Stomach (tissue), 8 donors: ENCODE measurements at regions not wholly inside any gene's neighbourhood (a gene's known extent, or its start where the extent isn't known, plus 50 kb on each side); places are given as distances from the start of the nearest gene placed in this dataset.

Experiments
- DNase-seq, 2 donors: peaks; one replicate each; pipeline versions ENCODE4 v3.0.0 to v3.0.0-alpha.2; 2013 to 2019
- H3K27ac ChIP-seq, 5 donors: fragments of 200-600 bp in 4 of 5; sonication (generic) in 4 of 5; one replicate each; pipeline ENCODE4 v1.5.1; 2013 to 2019; ENCODE audit warnings: mild to moderate bottlenecking in 1 of 5, moderate library complexity in 1 of 5
- H3K27me3 ChIP-seq, 3 donors: fragments of 200-600 bp; sonication (generic); one replicate each; pipeline ENCODE4 v1.5.1; 2017 to 2019; ENCODE audit warnings: mixed run types in 1 of 3
- H3K36me3 ChIP-seq, 4 donors: fragments of 200-600 bp; sonication (generic); 1 replicate in 3 of 4; 2 replicates in 1 of 4; pipeline ENCODE4 v1.5.1; 2016 to 2019
- H3K4me1 ChIP-seq, 4 donors: fragments of 200-600 bp; sonication (generic); one replicate each; pipeline ENCODE4 v1.5.1; 2016 to 2019
- H3K4me3 ChIP-seq, 4 donors: fragments of 200-600 bp; sonication (generic) in 3 of 4; one replicate each; pipeline ENCODE4 v1.5.1; 2016 to 2019; ENCODE audit warnings: mild to moderate bottlenecking in 1 of 4
- H3K9me3 ChIP-seq, 4 donors: fragments of 200-600 bp; sonication (generic); one replicate each; pipeline ENCODE4 v1.5.1; 2016 to 2019
- CTCF ChIP-seq, 7 experiments: fragments of 450-650 bp in 4 of 7; fragments of 200-600 bp in 3 of 7; sonication (generic) in 3 of 7; IDR thresholded peaks; one replicate each; pipeline ENCODE4 v1.5.1; 2016 to 2019; ENCODE audit warnings: antibody characterized with exemption in 7 of 7, control low read depth in 2 of 7, mild to moderate bottlenecking in 1 of 7
- EP300 ChIP-seq: sonication (generic); formaldehyde crosslinking; IDR thresholded peaks from one replicate; pipeline ENCODE4 v1.6.1; 2017; ENCODE audit warnings: antibody characterized with exemption
- POLR2A ChIP-seq, 4 donors: fragments of 450-650 bp; IDR thresholded peaks; one replicate each; pipeline ENCODE4 v1.6.1; 2016; ENCODE audit warnings: antibody characterized with exemption in 4 of 4, control low read depth in 2 of 4, mild to moderate bottlenecking in 1 of 4, moderate library complexity in 1 of 4
- POLR2AphosphoS5 ChIP-seq, 3 donors: sonication (generic); formaldehyde crosslinking; IDR thresholded peaks; one replicate each; pipeline ENCODE4 v1.6.1; 2016; ENCODE audit warnings: antibody characterized with exemption in 3 of 3
- WGBS, 5 donors: extraction: QIAGEN DNeasy Blood & Tissue Kit in 3 of 5; methylation state at CpG; one replicate each; pipeline versions ENCODE4 v1.1.5 to v1.1.7; 2013 to 2018; 5-methylcytosine and 5-hydroxymethylcytosine counted together
- intact Hi-C: fragments of 100-400 bp; cut with DNase I; formaldehyde crosslinking; loops from one replicate; pipeline ENCODE4 v1.15.1; 2023; ENCODE audit warnings: low total_unique reads
- donor health status: healthy with polysubstance abuse.
- donor health status: Bipolar disorder and iron deficiency.
- donor health status: healthy.

DNA sequence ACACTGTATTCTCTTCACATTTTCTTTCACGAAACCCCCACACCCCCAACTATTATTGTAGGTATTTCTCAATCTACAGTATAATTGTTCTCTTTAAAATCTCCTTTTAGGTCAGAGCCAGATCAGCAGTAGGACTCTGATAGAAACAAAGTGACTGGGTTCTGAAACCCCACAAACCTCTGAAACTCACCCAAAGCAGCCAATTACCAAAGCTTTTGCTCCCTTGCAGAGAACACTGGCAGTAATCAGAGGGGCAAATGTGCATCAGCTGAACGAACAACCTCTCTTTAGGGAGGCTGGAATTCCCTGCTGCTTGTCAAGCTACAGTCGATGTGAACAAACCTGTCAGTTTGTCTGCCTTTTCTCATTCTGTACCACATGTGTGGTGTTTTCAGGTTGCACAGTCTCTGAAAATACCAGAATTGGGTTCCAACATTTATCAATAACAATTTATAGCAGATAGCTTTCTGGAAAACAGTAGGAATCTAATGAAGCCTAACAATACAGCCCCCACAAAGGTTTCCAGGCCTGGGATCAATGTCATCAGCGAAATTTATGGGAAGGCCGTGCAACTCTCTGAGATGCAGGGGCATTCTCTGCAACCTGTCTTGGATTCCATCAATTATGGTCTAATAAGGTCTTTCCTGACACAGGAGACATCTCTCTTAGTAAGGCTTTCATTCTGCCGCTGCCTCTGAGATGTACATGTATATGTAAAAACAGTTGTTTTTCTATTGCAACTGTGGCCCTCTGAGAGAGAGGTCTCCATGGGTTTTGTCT is 395.9 kb downstream of the GPAT3 start:
- intact Hi-C loops = no loop called here
- no peak overlapping the region for H3K4me3 ChIP-seq
- H3K36me3 ChIP-seq = no peaks in the 10 kb centered on the region
- TF ChIP-seq POLR2AphosphoS5 (IDR thresholded peaks at IDR 0.05) (no peak), CTCF (IDR thresholded peaks at IDR 0.05) (no peak), POLR2A (IDR thresholded peaks at IDR 0.05) (no peak), EP300 (no peak)
- H3K9me3 ChIP-seq = no peaks in the 10 kb centered on the region
- WGBS, 5 donors = 70 to 79% (median 77%) methylated on average over 6 of the region's 6 CpGs
- DNase-seq = no peak
- no peak overlapping the region for H3K27ac ChIP-seq
- H3K27me3 ChIP-seq = no peaks in the 10 kb centered on the region
- H3K4me1 ChIP-seq = no peaks in the 10 kb centered on the region

GRCh38 chr4:83929550-83929949 is 393.6 kb downstream of the GPAT3 start:
- no peak for DNase-seq
- no peaks in the 10 kb centered on the region for H3K4me1 ChIP-seq
- H3K9me3 ChIP-seq = no peaks in the 10 kb centered on the region
- intact Hi-C loops = no loop called here
- no peak overlapping the region for H3K27ac ChIP-seq
- TF ChIP-seq CTCF (IDR thresholded peaks at IDR 0.05) = no peak
- no peak for TF ChIP-seq POLR2AphosphoS5 (IDR thresholded peaks at IDR 0.05)
- TF ChIP-seq POLR2A (IDR thresholded peaks at IDR 0.05) = no peak
- no peak for TF ChIP-seq EP300
- no peaks in the 10 kb centered on the region for H3K36me3 ChIP-seq
- H3K4me3 ChIP-seq = no peak overlapping the region
- no peaks in the 10 kb centered on the region for H3K27me3 ChIP-seq
- 22 to 55% (median 28%) methylated on average over 4 of the region's 4 CpGs for WGBS, 5 donors

- no peak for TF ChIP-seq POLR2A (IDR thresholded peaks at IDR 0.05)
- no peak for TF ChIP-seq POLR2AphosphoS5 (IDR thresholded peaks at IDR 0.05)
- no peak for TF ChIP-seq CTCF (IDR thresholded peaks at IDR 0.05)
- TF ChIP-seq EP300 = no peak
- Histone ChIP-seq H3K36me3 (no peaks in the 10 kb centered on the region), H3K4me1 (no peaks in the 10 kb centered on the region), H3K27me3 (no peaks in the 10 kb centered on the region), H3K4me3 (no peak overlapping the region), H3K27ac (no peak overlapping the region), H3K9me3 (no peaks in the 10 kb centered on the region)
- intact Hi-C loops = no loop called here
- WGBS, 5 donors = 45 to 70% (median 64%) methylated on average over 1 of the region's 1 CpG
- DNase-seq = no peak
These were observed 391.0 kb downstream of the GPAT3 start for GRCh38 chr4:83926950-83927349.

- H3K4me1 ChIP-seq = no peaks in the 10 kb centered on the region
- DNase-seq = no peak
- TF ChIP-seq POLR2A (IDR thresholded peaks at IDR 0.05) (no peak), POLR2AphosphoS5 (IDR thresholded peaks at IDR 0.05) (no peak), EP300 (no peak), CTCF (IDR thresholded peaks at IDR 0.05) (no peak)
- H3K27ac ChIP-seq = no peak overlapping the region
- intact Hi-C loops = no loop called here
- no peaks in the 10 kb centered on the region for H3K36me3 ChIP-seq
- WGBS, 5 donors = 79 to 98% (median 94%) methylated on average over 1 of the region's 1 CpG
- H3K4me3 ChIP-seq = no peak overlapping the region
- no peaks in the 10 kb centered on the region for H3K9me3 ChIP-seq
- H3K27me3 ChIP-seq = no peaks in the 10 kb centered on the region
These were observed 387.4 kb downstream of the GPAT3 start for GRCh38 chr4:83923341-83923740.
